Spinal cord (tissue), 9 donors: ENCODE measurements at regions not wholly inside any gene's neighbourhood (a gene's known extent, or its start where the extent isn't known, plus 50 kb on each side); places are given as distances from the start of the nearest gene placed in this dataset.

ENCODE experiments used
- DNase-seq, 6 donors: peaks; one replicate each; pipeline versions ENCODE4 v3.0.0 to v3.0.0-alpha.2; 2013 to 2015; ENCODE audit warnings: low spot score in 6 of 6, low read depth in 4 of 6
- H3K27ac ChIP-seq: one replicate; pipeline ENCODE4 v1.5.1; 2013; ENCODE audit warnings: low read depth, low read length, control low read depth
- H3K27me3 ChIP-seq: one replicate; pipeline ENCODE4 v1.6.1; 2013; ENCODE audit warnings: low read length; ENCODE audit not compliant: control insufficient read depth, insufficient read depth
- H3K36me3 ChIP-seq: one replicate; pipeline ENCODE4 v1.6.1; 2013; ENCODE audit warnings: low read length; ENCODE audit not compliant: control insufficient read depth, insufficient read depth
- H3K4me1 ChIP-seq: one replicate; pipeline ENCODE4 v1.6.1; 2013; ENCODE audit warnings: low read length; ENCODE audit not compliant: control insufficient read depth, insufficient read depth
- H3K4me3 ChIP-seq: one replicate; pipeline ENCODE4 v1.5.1; 2013; ENCODE audit warnings: low read depth, low read length, control low read depth
- H3K9me3 ChIP-seq: one replicate; pipeline ENCODE4 v1.6.1; 2013; ENCODE audit warnings: low read length; ENCODE audit not compliant: control insufficient read depth, insufficient read depth
- WGBS: methylation state at CpG from one replicate; pipeline ENCODE4 v1.1.5; 2013; ENCODE audit warnings: missing lambda C conversion rate; ENCODE audit not compliant: insufficient coverage; 5-methylcytosine and 5-hydroxymethylcytosine counted together
- donor health status: healthy.

DNA sequence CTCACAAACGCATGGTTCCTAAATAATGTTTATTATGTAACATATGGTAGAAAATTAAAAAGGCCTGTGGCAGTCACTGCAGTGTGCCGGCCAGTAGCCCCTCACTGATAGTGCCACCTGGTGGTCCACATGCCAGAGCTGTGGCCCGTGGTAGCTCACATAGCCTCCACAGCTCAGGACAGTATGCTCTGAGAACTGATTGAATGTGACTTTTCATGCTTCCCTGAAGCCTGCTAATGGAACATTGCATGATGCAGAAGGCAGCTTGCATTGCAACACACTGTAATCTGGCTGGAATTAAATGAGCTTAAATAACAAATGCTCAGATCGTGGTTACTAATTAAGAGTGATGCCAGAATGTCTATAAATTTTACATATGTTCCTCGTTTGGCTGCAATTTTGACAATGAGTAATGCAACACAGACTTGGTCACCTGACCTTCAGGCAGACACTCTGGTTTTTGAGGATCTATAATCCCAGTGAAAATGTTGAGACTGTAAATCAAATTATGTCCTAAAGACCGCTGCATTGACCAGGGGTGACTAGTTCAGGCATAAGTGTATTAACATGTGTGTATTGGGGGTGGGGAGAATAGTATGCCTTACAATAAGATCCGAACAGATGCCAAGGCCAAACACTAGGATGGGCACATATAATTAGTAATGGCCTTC is 566.4 kb downstream of the METTL15 start:
- Histone ChIP-seq H3K4me3 (no peak overlapping the region), H3K27me3 (no peaks in the 10 kb centered on the region), H3K9me3 (no peaks in the 10 kb centered on the region), H3K27ac (no peak overlapping the region), H3K4me1 (no peaks in the 10 kb centered on the region), H3K36me3 (no peaks in the 10 kb centered on the region)
- peak in 2 of 6 donors; percentile 14 to 46 for DNase-seq
- 61% methylated on average over 3 of the region's 7 CpGs for WGBS

- H3K9me3 ChIP-seq = no peaks in the 10 kb centered on the region
- peak in 1 of 6 donors; percentile 3 for DNase-seq
- WGBS = 67% methylated on average over 2 of the region's 11 CpGs
These were observed 565.7 kb downstream of the METTL15 start for GRCh38 chr11:28673691-28674432.

DNA sequence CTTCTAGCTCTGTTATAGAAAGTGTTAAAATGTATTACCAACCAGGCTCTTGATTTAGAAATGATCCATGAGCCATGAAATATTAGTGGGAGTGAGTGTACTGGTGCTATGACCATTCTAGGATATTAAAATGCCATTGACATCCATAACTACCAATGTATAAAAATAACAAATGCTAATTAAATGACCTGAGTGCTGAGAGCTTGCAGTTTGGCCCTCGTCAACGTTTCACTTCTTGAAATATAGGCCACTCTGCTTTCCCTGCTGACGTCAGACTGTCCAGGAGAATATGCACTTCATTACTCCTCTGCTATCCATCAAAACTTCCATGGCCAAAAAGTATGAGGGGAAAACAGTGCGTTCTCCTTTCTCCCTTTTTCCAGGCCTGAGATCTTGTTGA is 563.1 kb downstream of the METTL15 start:
- H3K27me3 ChIP-seq = no peaks in the 10 kb centered on the region
- H3K4me1 ChIP-seq = no peaks in the 10 kb centered on the region
- no peaks in the 10 kb centered on the region for H3K9me3 ChIP-seq
- peak in 1 of 6 donors; percentile 38 for DNase-seq
- no peak overlapping the region for H3K4me3 ChIP-seq
- no peaks in the 10 kb centered on the region for H3K36me3 ChIP-seq
- no peak overlapping the region for H3K27ac ChIP-seq
- no CpG with 5 or more reads among the region's 4 CpGs for WGBS

More at GRCh38 chr11:28673691-28674432, 565.7 kb downstream of the METTL15 start:
- no peaks in the 10 kb centered on the region for H3K36me3 ChIP-seq
- no peak overlapping the region for H3K4me3 ChIP-seq
- no peak overlapping the region for H3K27ac ChIP-seq
- no peaks in the 10 kb centered on the region for H3K4me1 ChIP-seq
- H3K27me3 ChIP-seq = no peaks in the 10 kb centered on the region

- H3K4me1 ChIP-seq = no peaks in the 10 kb centered on the region
- DNase-seq = peak in 1 of 6 donors; percentile 14
- WGBS = 76% methylated on average over 5 of the region's 6 CpGs
- H3K27me3 ChIP-seq = no peaks in the 10 kb centered on the region
- no peaks in the 10 kb centered on the region for H3K36me3 ChIP-seq
- no peak overlapping the region for H3K27ac ChIP-seq
- no peaks in the 10 kb centered on the region for H3K9me3 ChIP-seq
- no peak overlapping the region for H3K4me3 ChIP-seq
These were observed 558.4 kb downstream of the METTL15 start for GRCh38 chr11:28666632-28667031.

DNA sequence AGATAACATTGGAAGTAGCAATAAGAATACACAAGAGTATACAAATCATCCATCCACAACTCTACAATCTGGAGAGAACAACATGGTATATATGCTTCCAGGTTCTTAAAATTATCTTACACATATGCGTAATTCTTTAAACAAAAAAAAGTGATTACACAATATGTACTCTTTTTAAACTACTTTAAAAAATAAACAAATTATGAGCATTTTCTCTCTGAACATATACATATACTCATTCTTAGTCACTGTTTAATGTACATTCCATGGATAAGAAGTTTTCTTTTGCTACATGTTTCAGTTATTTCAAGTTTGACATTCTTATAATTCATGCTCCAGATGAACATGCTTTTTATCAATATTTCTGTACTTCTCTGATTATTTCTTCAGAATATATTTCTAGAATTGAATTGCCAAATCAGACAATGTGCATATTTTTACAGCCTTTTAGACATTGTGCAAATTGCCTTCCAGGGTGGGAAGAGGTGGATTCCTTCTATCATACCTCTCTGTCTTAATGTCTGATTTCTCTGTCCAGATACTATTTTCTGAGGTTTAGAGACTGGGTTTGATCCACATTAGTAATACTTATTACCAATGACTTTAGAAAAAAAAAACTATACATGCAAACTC is 551.6 kb downstream of the METTL15 start:
- Histone ChIP-seq H3K9me3 (no peaks in the 10 kb centered on the region), H3K27ac (no peak overlapping the region), H3K27me3 (no peaks in the 10 kb centered on the region), H3K4me3 (no peak overlapping the region), H3K36me3 (no peaks in the 10 kb centered on the region), H3K4me1 (no peaks in the 10 kb centered on the region)
- DNase-seq = no peak
- WGBS = no CpG with 5 or more reads among the region's 1 CpG

DNA sequence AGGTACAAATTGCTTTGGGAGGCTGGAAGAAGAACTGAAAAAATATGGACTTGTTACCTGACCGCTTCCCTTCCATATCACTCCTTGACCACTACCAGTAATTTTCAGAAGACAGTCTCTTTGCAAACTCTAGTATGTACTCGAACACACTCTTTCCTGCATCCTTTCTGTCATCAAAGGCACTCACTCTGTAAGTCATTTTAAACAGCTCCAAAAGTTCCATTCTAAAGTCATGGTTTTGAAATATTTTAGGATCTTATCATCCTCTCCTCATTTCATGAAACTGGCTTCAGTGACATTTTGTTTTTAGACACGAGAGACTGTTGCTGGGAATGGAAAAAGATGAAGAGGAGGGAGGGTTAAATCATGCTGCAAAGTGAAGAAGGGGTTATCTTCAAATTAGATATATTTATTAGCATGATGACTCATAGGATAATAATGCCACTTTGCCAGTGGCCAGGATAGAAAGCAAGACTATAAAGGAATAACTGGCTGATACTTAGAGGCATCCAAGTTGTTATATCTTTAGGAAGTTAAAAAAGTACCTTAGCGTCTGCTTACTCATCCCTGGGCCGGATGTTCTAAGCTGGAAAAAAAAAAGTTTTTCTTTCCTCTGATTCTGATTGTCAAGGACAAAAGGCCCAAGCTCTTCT is 549.3 kb downstream of the METTL15 start:
- Histone ChIP-seq H3K27me3 (no peaks in the 10 kb centered on the region), H3K27ac (no peak overlapping the region)
- 90% methylated on average over 2 of the region's 5 CpGs for WGBS

GRCh38 chr11:28654191-28654590 is 546.0 kb downstream of the METTL15 start:
- WGBS = 73% methylated on average over 2 of the region's 3 CpGs
- Histone ChIP-seq H3K4me1 (no peaks in the 10 kb centered on the region), H3K36me3 (no peaks in the 10 kb centered on the region), H3K9me3 (no peaks in the 10 kb centered on the region), H3K4me3 (no peak overlapping the region), H3K27me3 (no peaks in the 10 kb centered on the region), H3K27ac (no peak overlapping the region)
- no peak for DNase-seq

More for the DNA sequence above, 549.3 kb downstream of the METTL15 start:
- Histone ChIP-seq H3K9me3 (no peaks in the 10 kb centered on the region), H3K4me3 (no peak overlapping the region), H3K36me3 (no peaks in the 10 kb centered on the region), H3K4me1 (no peaks in the 10 kb centered on the region)
- no peak for DNase-seq

- no peak for DNase-seq
- H3K4me3 ChIP-seq = no peak overlapping the region
- no peaks in the 10 kb centered on the region for H3K4me1 ChIP-seq
- H3K27me3 ChIP-seq = no peaks in the 10 kb centered on the region
- 83% methylated on average over 1 of the region's 5 CpGs for WGBS
- H3K27ac ChIP-seq = no peak overlapping the region
- no peaks in the 10 kb centered on the region for H3K36me3 ChIP-seq
- no peaks in the 10 kb centered on the region for H3K9me3 ChIP-seq
These were observed 541.7 kb downstream of the METTL15 start for GRCh38 chr11:28649922-28650321.

- Histone ChIP-seq H3K27me3 (no peaks in the 10 kb centered on the region), H3K27ac (no peak overlapping the region), H3K4me3 (no peak overlapping the region), H3K4me1 (no peaks in the 10 kb centered on the region), H3K9me3 (no peaks in the 10 kb centered on the region), H3K36me3 (no peaks in the 10 kb centered on the region)
- no peak for DNase-seq
- no CpG with 5 or more reads among the region's 2 CpGs for WGBS
These were observed 528.4 kb downstream of the METTL15 start for GRCh38 chr11:28636566-28636965.
